ENCODE measurements at regions not wholly inside any gene's neighbourhood (a gene's known extent, or its start where the extent isn't known, plus 50 kb on each side); places are given as distances from the start of the nearest gene placed in this dataset.

GRCh38 chr3:87397211-87397610, 120.8 kb upstream of the POU1F1 start:
- no TSS peak for BruUV-seq (replicated peaks)
- no peak overlapping the region for H3K4me3 ChIP-seq (ENCODE audit: insufficient read depth, low read depth, low read length)
- intact Hi-C loops (cut with micrococcal nuclease) (no loop called here), in situ Hi-C loops (cut with MboI; ENCODE audit: low sequenced_read_pairs) (no loop called here), dilution Hi-C loops (cut with HindIII; ENCODE audit: low sequenced_read_pairs, unreplicated experiment) (no loop called here)
- ATAC-seq (ENCODE audit: low read depth) (no peak), DNase-seq (peak; percentile 0)
- H3K36me3 ChIP-seq (ENCODE audit: control insufficient read depth, insufficient read depth, low read length) = no peaks in the 10 kb centered on the region
- H4K20me1 ChIP-seq (ENCODE audit: insufficient read depth, low read length) = no peaks in the 10 kb centered on the region
- H3K9me3 ChIP-seq (ENCODE audit: control insufficient read depth, insufficient read depth, low read length) = no peaks in the 10 kb centered on the region
- H3K4ac ChIP-seq (ENCODE audit: low read depth, low read length) = no peak overlapping the region
- H2BK20ac ChIP-seq (ENCODE audit: low read depth, low read length) = no peak overlapping the region
- no CpG with 5 or more reads among the region's 2 CpGs for WGBS, 2 experiments (ENCODE audit: extremely low coverage in 2 of 2, insufficient read length in 1 of 2)
- H3K27ac ChIP-seq (ENCODE audit: insufficient read depth, low read length) = no peak overlapping the region
- H3K14ac ChIP-seq (replicated peaks; ENCODE audit: low read depth, low read length) = no peak overlapping the region
- no peak overlapping the region for H2AK5ac ChIP-seq (ENCODE audit: low read depth, low read length)
- H3K18ac ChIP-seq (ENCODE audit: low read depth, low read length) = no peak overlapping the region
- no peak overlapping the region for H2BK5ac ChIP-seq (ENCODE audit: low read depth, low read length, poor library complexity, severe bottlenecking)
- no peaks in the 10 kb centered on the region for H3K9me1 ChIP-seq (ENCODE audit: insufficient read depth, low read length)
- no peaks in the 10 kb centered on the region for H3K4me1 ChIP-seq (ENCODE audit: control insufficient read depth, insufficient read depth, low read length)
- no peak overlapping the region for H2BK15ac ChIP-seq (ENCODE audit: low read depth, low read length)
- no peak overlapping the region for H4K5ac ChIP-seq (ENCODE audit: low read depth, low read length)
- H2AK9ac ChIP-seq (replicated peaks; ENCODE audit: low read depth, low read length, poor library complexity) = no peak overlapping the region
- ChIA-PET CTCF (no interaction called here), POLR2A (ENCODE audit: unreplicated experiment) (no interaction called here)
- no peak overlapping the region for H2AFZ ChIP-seq (replicated peaks; ENCODE audit: low read length, poor library complexity)
- H3K9ac ChIP-seq (ENCODE audit: low read depth, low read length) = no peak overlapping the region
- TF ChIP-seq BHLHE40 (IDR thresholded peaks at IDR 0.05; ENCODE audit: low read depth, low read length) (no peak), MAZ (IDR thresholded peaks at IDR 0.05; ENCODE audit: borderline replicate concordance, low read depth, low read length) (no peak), MAFK (IDR thresholded peaks at IDR 0.05; ENCODE audit: low read depth, low read length) (no peak), CHD1 (IDR thresholded peaks at IDR 0.05; ENCODE audit: low read depth, low read length) (no peak), CTCF (conservative IDR thresholded peaks at IDR 0.05; ENCODE audit: low read depth, low read length) (no peak), POLR2A (IDR thresholded peaks at IDR 0.05; ENCODE audit: low read depth, low read length) (no peak)
- no peak overlapping the region for H4K91ac ChIP-seq (ENCODE audit: insufficient read depth, low read depth, low read length)
- H3K27me3 ChIP-seq (ENCODE audit: control insufficient read depth, insufficient read depth, low read length) = no peaks in the 10 kb centered on the region
- H2BK120ac ChIP-seq (ENCODE audit: low read depth, low read length) = no peak overlapping the region
- no peak overlapping the region for H3K56ac ChIP-seq (ENCODE audit: extremely low read depth, insufficient read depth, low read length)
- no peak overlapping the region for H3K4me2 ChIP-seq (ENCODE audit: low read depth, low read length)
- no peak overlapping the region for H3K23ac ChIP-seq (ENCODE audit: low read depth, low read length)
- no peaks in the 10 kb centered on the region for H3K79me1 ChIP-seq (ENCODE audit: low read depth in 1 of 2, low read length in 2 of 2)
- H4K8ac ChIP-seq (ENCODE audit: low read depth in 2 of 2, low read length in 2 of 2) = no peak overlapping the region

Measured in IMR-90 (cell line).